ENCODE measurements at regions not wholly inside any gene's neighbourhood (a gene's known extent, or its start where the extent isn't known, plus 50 kb on each side); places are given as distances from the start of the nearest gene placed in this dataset.
"Not testable (repeated sequence)": the region's sequence is repeated elsewhere in the genome, so short reads cannot be mapped to it uniquely, and the experiment has no call there.

- in situ Hi-C loops (cut with MboI; ENCODE audit: low sequenced_read_pairs); H3K36me3 ChIP-seq (replicated peaks); H3K4me1 ChIP-seq; H3K27me3 ChIP-seq (ENCODE audit: low read depth); DNase-seq (ENCODE audit: low spot score in 2 of 2); H3K4me3 ChIP-seq; H3K9me3 ChIP-seq: not testable (repeated sequence)
Observed at GRCh38 chr11:109714444-109714843, 292.5 kb downstream of the C11orf87 start.

GRCh38 chr11:109715424-109715823, 293.4 kb downstream of the C11orf87 start:
- H3K9me3 ChIP-seq; DNase-seq (ENCODE audit: low spot score in 2 of 2); H3K27me3 ChIP-seq (ENCODE audit: low read depth); H3K36me3 ChIP-seq (replicated peaks); H3K4me3 ChIP-seq; in situ Hi-C loops (cut with MboI; ENCODE audit: low sequenced_read_pairs); H3K4me1 ChIP-seq: not testable (repeated sequence)

GRCh38 chr11:109726061-109726460, 304.1 kb downstream of the C11orf87 start:
- Histone ChIP-seq H3K4me3 (no peak overlapping the region), H3K27me3 (ENCODE audit: low read depth) (no peaks in the 10 kb centered on the region), H3K36me3 (replicated peaks) (no peaks in the 10 kb centered on the region), H3K4me1 (no peaks in the 10 kb centered on the region), H3K9me3 (no peaks in the 10 kb centered on the region)
- DNase-seq (ENCODE audit: low spot score in 2 of 2) = no peak
- in situ Hi-C loops (cut with MboI; ENCODE audit: low sequenced_read_pairs) = no loop called here

GRCh38 chr11:109728056-109728455, 306.1 kb downstream of the C11orf87 start:
- Histone ChIP-seq H3K36me3 (replicated peaks) (no peaks in the 10 kb centered on the region), H3K4me1 (no peaks in the 10 kb centered on the region), H3K9me3 (no peaks in the 10 kb centered on the region), H3K27me3 (ENCODE audit: low read depth) (no peaks in the 10 kb centered on the region), H3K4me3 (no peak overlapping the region)
- in situ Hi-C loops (cut with MboI; ENCODE audit: low sequenced_read_pairs) = no loop called here
- DNase-seq (ENCODE audit: low spot score in 2 of 2) = no peak

- H3K9me3 ChIP-seq = no peaks in the 10 kb centered on the region
- DNase-seq (ENCODE audit: low spot score in 2 of 2) = no peak
- H3K27me3 ChIP-seq (ENCODE audit: low read depth) = no peaks in the 10 kb centered on the region
- no peak overlapping the region for H3K4me3 ChIP-seq
- H3K36me3 ChIP-seq (replicated peaks) = no peaks in the 10 kb centered on the region
- no peaks in the 10 kb centered on the region for H3K4me1 ChIP-seq
- in situ Hi-C loops (cut with MboI; ENCODE audit: low sequenced_read_pairs) = no loop called here
Observed at GRCh38 chr11:109729761-109730160, 307.8 kb downstream of the C11orf87 start.

DNA sequence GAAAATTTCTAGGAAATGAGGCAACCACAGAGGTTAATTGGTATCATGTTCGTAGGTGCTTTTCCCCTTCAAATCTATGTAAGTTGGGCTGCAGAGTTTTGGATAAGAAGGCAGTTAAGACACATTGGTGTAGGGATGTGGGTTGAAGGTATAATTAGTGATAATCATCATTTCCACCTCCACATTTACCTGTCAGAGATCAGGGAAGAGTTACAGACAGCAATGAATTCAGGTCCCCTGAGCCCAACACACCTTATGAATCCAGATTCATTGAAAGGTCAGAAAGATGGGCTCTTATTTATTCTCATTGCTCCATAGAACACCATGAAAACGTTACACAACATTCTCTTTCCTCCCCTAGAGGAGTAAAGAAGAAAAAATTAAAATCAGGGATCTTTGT, 308.7 kb downstream of the C11orf87 start:
- no peaks in the 10 kb centered on the region for H3K4me1 ChIP-seq
- H3K9me3 ChIP-seq = no peaks in the 10 kb centered on the region
- no peaks in the 10 kb centered on the region for H3K36me3 ChIP-seq (replicated peaks)
- no peaks in the 10 kb centered on the region for H3K27me3 ChIP-seq (ENCODE audit: low read depth)
- in situ Hi-C loops (cut with MboI; ENCODE audit: low sequenced_read_pairs) = no loop called here
- no peak for DNase-seq (ENCODE audit: low spot score in 2 of 2)
- no peak overlapping the region for H3K4me3 ChIP-seq

DNA sequence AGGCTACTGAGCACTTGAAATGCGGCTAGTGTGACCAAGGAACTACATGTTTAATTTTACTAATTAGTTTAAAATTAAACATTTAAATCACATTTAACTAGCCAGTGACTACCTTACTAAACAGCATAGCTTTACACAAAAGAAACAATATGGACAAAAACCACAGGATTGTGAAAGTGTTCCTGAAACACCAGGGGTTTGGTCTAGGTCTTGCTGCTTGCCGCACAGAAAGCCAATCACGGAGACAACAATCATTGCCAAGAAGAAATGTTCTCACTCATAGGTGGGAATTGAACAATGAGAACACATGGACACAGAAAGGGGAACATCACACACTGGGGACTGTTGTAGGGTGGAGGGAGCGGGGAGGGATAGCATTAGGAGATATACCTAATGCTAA, 309.5 kb downstream of the C11orf87 start:
- no peaks in the 10 kb centered on the region for H3K4me1 ChIP-seq
- H3K27me3 ChIP-seq (ENCODE audit: low read depth) = no peaks in the 10 kb centered on the region
- no peak overlapping the region for H3K4me3 ChIP-seq
- no peaks in the 10 kb centered on the region for H3K9me3 ChIP-seq
- no peaks in the 10 kb centered on the region for H3K36me3 ChIP-seq (replicated peaks)
- in situ Hi-C loops (cut with MboI; ENCODE audit: low sequenced_read_pairs) = no loop called here
- no peak for DNase-seq (ENCODE audit: low spot score in 2 of 2)

- no peaks in the 10 kb centered on the region for H3K4me1 ChIP-seq
- no peaks in the 10 kb centered on the region for H3K27me3 ChIP-seq (ENCODE audit: low read depth)
- in situ Hi-C loops (cut with MboI; ENCODE audit: low sequenced_read_pairs) = no loop called here
- no peaks in the 10 kb centered on the region for H3K36me3 ChIP-seq (replicated peaks)
- H3K4me3 ChIP-seq = no peak overlapping the region
- DNase-seq (ENCODE audit: low spot score in 2 of 2) = no peak
- no peaks in the 10 kb centered on the region for H3K9me3 ChIP-seq
Observed at GRCh38 chr11:109733245-109733644, 311.3 kb downstream of the C11orf87 start.

GRCh38 chr11:109734566-109734965, 312.6 kb downstream of the C11orf87 start:
- Histone ChIP-seq H3K27me3 (ENCODE audit: low read depth) (no peaks in the 10 kb centered on the region; the same call in 1 of the 2 replicates), H3K4me3 (no peak overlapping the region), H3K36me3 (replicated peaks) (no peaks in the 10 kb centered on the region), H3K4me1 (no peaks in the 10 kb centered on the region), H3K9me3 (no peaks in the 10 kb centered on the region)
- no peak for DNase-seq (ENCODE audit: low spot score in 2 of 2)
- in situ Hi-C loops (cut with MboI; ENCODE audit: low sequenced_read_pairs) = no loop called here

- Histone ChIP-seq H3K9me3 (no peaks in the 10 kb centered on the region), H3K27me3 (ENCODE audit: low read depth) (no peaks in the 10 kb centered on the region; the same call in 1 of the 2 replicates), H3K4me3 (no peak overlapping the region), H3K4me1 (no peaks in the 10 kb centered on the region), H3K36me3 (replicated peaks) (no peaks in the 10 kb centered on the region)
- DNase-seq (ENCODE audit: low spot score in 2 of 2) = no peak
- in situ Hi-C loops (cut with MboI; ENCODE audit: low sequenced_read_pairs) = no loop called here
Observed at GRCh38 chr11:109735128-109735527, 313.1 kb downstream of the C11orf87 start.

GRCh38 chr11:109739379-109739778, 317.4 kb downstream of the C11orf87 start:
- no peak for DNase-seq (ENCODE audit: low spot score in 2 of 2)
- H3K36me3 ChIP-seq (replicated peaks) = no peaks in the 10 kb centered on the region
- no peak overlapping the region for H3K4me3 ChIP-seq
- H3K4me1 ChIP-seq = no peaks in the 10 kb centered on the region
- H3K9me3 ChIP-seq = no peaks in the 10 kb centered on the region
- in situ Hi-C loops (cut with MboI; ENCODE audit: low sequenced_read_pairs) = no loop called here
- H3K27me3 ChIP-seq (ENCODE audit: low read depth) = no peaks in the 10 kb centered on the region; the same call in 1 of the 2 replicates

- no peaks in the 10 kb centered on the region for H3K36me3 ChIP-seq (replicated peaks)
- peaks cover 2% of the 10 kb centered on the region; the same call in 1 of the 2 replicates for H3K27me3 ChIP-seq (ENCODE audit: low read depth)
- no peaks in the 10 kb centered on the region for H3K9me3 ChIP-seq
- H3K4me3 ChIP-seq = no peak overlapping the region
- in situ Hi-C loops (cut with MboI; ENCODE audit: low sequenced_read_pairs) = no loop called here
- DNase-seq (ENCODE audit: low spot score in 2 of 2) = no peak
- no peaks in the 10 kb centered on the region for H3K4me1 ChIP-seq
Observed at GRCh38 chr11:109745996-109746625, 324.1 kb downstream of the C11orf87 start.

GRCh38 chr11:109747839-109748238, 325.8 kb downstream of the C11orf87 start:
- DNase-seq (ENCODE audit: low spot score in 2 of 2) = no peak
- Histone ChIP-seq H3K9me3 (no peaks in the 10 kb centered on the region), H3K4me3 (no peak overlapping the region), H3K36me3 (replicated peaks) (no peaks in the 10 kb centered on the region), H3K4me1 (no peaks in the 10 kb centered on the region), H3K27me3 (ENCODE audit: low read depth) (peaks cover 6% of the 10 kb centered on the region; the same call in 1 of the 2 replicates)
- in situ Hi-C loops (cut with MboI; ENCODE audit: low sequenced_read_pairs) = no loop called here

- DNase-seq (ENCODE audit: low spot score in 2 of 2) = no peak
- no peak overlapping the region for H3K4me3 ChIP-seq
- H3K36me3 ChIP-seq (replicated peaks) = no peaks in the 10 kb centered on the region
- no peaks in the 10 kb centered on the region for H3K9me3 ChIP-seq
- in situ Hi-C loops (cut with MboI; ENCODE audit: low sequenced_read_pairs) = no loop called here
- peaks cover 6% of the 10 kb centered on the region; the same call in 1 of the 2 replicates for H3K27me3 ChIP-seq (ENCODE audit: low read depth)
- H3K4me1 ChIP-seq = no peaks in the 10 kb centered on the region
Observed at GRCh38 chr11:109749476-109749875, 327.5 kb downstream of the C11orf87 start.

DNA sequence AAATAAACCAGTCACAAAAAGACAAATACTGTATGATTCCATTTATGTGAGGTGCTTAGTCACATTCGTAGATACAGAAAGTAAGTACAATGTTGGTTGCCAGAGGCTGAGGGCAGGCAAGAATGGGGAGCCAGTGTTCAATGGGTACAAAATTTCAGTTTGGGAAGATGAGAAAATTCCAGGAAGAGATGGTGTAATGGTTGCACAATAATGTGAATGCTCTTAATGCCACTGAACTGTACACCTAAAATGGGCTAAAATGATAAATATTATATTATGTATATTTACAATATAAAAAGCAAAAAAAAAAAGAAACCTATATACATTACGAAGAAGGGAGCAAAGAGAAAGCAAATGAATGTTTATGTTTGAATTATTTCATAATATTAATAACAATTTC, 329.0 kb downstream of the C11orf87 start:
- in situ Hi-C loops (cut with MboI; ENCODE audit: low sequenced_read_pairs) = no loop called here
- no peaks in the 10 kb centered on the region for H3K36me3 ChIP-seq (replicated peaks)

More for the DNA sequence above, 329.0 kb downstream of the C11orf87 start:
- H3K27me3 ChIP-seq (ENCODE audit: low read depth) = peaks cover 6% of the 10 kb centered on the region; the same call in 1 of the 2 replicates
- no peak overlapping the region for H3K4me3 ChIP-seq
- no peaks in the 10 kb centered on the region for H3K9me3 ChIP-seq
- no peak for DNase-seq (ENCODE audit: low spot score in 2 of 2)
- H3K4me1 ChIP-seq = no peaks in the 10 kb centered on the region

Measured in HAP-1 (cell line).